Stimulated activated CD8-positive, alpha-beta memory T cell treated with anti-CD3 and anti-CD28 coated beads, Interleukin-7, amount 100 ng/mL, for 24 hours (primary cell): ENCODE measurements at regions not wholly inside any gene's neighbourhood (a gene's known extent, or its start where the extent isn't known, plus 50 kb on each side); places are given as distances from the start of the nearest gene placed in this dataset.
"Not testable (repeated sequence)": the region's sequence is repeated elsewhere in the genome, so short reads cannot be mapped to it uniquely, and the experiment has no call there.

ENCODE experiments used
- DNase-seq: peaks from one replicate; pipeline ENCODE4 v3.0.0-alpha.2; 2020; ENCODE audit warnings: low read depth

DNA sequence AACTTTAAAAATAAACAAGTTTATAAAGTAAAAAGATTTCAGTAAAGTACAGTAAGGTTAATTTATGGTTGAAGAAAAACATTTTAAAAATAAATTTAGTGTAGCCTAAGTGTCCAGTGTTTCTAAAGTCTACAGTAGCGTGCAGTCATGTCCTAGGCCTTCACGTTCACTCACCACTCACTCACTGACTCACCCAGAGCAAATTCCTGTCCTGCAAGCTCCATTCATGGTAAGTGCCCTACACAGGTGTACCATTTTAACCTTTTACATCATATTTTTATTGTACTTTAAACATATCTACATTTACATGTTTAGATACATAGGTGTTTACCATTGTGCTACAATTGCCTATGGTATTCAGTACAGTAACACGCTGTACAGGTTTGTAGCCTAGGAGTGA, 81.4 kb downstream of the PRL start:
- not testable (repeated sequence) for DNase-seq

GRCh38 chr6:22218410-22218809, 78.4 kb downstream of the PRL start:
- no peak for DNase-seq

DNA sequence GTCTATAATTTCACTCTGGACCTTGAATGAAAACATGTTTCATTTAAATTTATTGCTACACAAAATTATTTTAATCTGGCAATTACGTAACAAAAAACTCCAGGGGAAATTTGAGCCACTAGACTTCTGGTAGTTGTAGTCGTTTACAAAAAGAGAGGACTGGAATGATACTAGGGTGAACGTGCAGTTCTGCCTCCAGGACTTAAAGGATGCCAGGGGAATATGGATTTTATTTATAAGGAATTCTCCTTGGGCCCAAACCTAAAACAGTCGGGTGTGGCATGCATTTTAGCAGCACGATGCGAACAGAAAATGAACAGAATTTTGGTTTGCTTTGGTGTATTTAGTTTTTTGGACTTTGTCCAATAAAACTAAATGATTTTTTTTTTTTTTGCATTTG, 76.9 kb downstream of the PRL start:
- no peak for DNase-seq

- no peak for DNase-seq
Measured at GRCh38 chr6:22221211-22221610, 75.6 kb downstream of the PRL start.

GRCh38 chr6:22221630-22222029, 75.2 kb downstream of the PRL start:
- no peak for DNase-seq

DNA sequence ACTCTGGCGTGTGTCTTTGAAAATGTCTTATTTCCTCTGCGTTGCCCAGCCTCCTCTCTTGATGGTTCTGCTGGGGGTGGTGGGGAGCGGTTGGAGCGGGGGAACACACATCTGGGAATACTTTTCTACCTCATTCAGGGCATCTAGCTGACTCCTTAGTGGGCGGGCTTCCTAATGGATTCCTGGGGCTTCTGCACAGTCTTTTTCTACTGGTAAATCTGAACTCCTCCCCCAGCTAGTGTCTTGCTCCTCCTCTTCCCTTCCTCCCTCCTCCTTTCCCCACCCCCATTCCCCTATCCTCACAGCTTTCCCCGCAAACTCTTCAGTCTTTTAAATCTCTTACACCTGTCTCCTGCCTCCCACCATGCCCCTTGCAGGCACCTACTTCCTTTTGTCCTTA, 74.4 kb downstream of the PRL start:
- DNase-seq = no peak

DNA sequence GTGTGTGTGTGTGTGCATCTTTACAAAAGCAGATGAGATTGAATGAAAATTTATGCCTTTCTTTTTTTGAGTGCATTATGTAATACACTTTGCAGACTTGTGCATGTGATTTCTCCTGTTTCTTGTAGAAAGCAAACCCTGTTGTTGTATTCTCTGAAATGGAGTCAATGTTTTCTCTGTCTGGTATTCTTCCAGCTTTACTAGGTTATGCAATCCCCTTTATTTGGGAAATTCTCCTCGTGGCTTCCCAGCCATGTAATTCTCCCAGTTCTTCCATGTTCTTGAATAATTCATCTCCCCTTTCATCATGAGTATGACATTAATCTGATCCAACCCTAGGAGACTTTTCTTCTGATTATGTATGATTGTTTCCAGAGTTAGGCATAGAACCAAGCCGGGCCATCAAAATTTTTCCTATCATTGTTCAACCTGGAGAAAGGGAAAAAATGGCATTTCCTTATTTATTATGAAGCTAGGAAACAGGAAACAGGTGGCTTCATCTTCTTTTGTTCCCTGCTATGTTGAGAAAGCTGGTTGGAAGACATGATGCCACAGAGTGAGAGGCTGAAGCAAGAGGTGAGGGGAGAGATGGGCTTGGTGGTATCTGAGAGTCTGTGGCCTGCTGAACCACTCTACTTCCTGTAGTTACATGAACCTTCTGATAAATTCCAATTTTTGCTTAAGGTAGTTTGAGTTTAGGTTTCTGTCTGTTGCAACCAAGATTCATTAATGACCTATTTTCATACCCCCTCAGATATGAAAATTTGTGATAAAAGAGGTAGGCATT, 68.8 kb downstream of the PRL start:
- DNase-seq = no peak

- no peak for DNase-seq
Measured at GRCh38 chr6:22231050-22231449, 65.8 kb downstream of the PRL start.

DNA sequence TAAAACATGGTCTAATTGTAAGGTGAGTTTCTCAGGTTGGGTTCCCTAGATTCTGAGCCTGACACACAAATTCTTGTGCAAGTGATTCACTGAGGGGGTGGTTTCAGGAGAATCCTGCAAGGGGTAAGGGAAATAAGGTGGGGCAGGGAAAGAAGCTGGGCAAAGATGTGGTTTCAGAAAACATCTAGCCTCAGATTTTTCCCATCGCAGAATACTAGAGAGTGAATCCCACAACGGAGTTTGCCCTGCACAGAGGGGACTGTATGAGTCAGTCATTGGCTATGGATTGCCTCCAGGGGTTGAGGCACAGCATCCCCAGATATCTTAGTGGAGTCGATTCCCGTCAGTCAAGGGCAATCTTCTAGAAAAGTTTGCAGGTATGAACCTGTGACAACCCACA, 65.2 kb downstream of the PRL start:
- no peak for DNase-seq

DNA sequence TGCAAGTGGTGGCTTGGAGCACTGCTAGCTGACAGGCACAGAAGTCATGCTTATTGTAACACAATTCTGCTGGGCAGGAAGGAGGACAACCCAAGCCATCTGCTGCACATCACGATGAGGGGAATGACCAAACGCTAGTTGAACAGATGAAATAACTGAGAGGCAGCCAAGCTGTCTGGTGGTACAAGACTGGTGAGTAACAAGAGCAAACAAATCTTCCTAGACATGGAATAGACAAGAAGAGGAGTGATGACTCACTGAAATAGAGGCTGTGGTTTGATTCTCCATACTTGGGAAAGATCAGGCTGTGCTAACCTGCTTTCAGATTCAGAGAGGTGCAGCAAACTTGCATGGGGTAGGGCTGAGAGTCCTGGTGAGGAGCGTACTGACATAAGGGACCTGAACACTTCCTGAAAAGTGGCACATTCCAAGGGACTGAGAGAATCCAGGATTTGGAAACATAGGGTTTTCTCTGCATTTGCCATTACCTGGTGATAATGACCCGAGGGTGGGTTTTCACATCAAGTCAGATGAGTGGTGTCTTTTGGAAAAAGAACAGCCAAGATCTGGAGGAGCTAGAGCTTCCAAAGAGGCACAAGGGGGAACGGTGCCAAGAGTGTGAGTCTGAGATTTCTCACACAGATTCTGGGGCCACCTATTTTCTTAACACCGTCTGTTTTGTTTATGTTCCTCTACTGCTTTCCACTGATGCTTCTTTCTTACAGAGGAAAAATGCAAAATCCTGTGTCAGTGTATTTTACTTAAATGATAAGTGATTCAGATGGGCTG, 60.0 kb downstream of the PRL start:
- DNase-seq = no peak
